ENCODE measurements at regions not wholly inside any gene's neighbourhood (a gene's known extent, or its start where the extent isn't known, plus 50 kb on each side); places are given as distances from the start of the nearest gene placed in this dataset.
"Not testable (repeated sequence)": the region's sequence is repeated elsewhere in the genome, so short reads cannot be mapped to it uniquely, and the experiment has no call there.

GRCh38 chr1:213585402-213585801, 402.4 kb upstream of the PROX1 start:
- DNase-seq (ENCODE audit: low read depth) = no peak

- no peak for DNase-seq (ENCODE audit: low read depth)
Observed at GRCh38 chr1:213585959-213586586, 401.7 kb upstream of the PROX1 start.

- DNase-seq (ENCODE audit: low read depth) = no peak
Observed at GRCh38 chr1:213586587-213586972, 401.2 kb upstream of the PROX1 start.

GRCh38 chr1:213596729-213597128, 391.0 kb upstream of the PROX1 start:
- DNase-seq (ENCODE audit: low read depth) = no peak

GRCh38 chr1:213598263-213598662, 389.5 kb upstream of the PROX1 start:
- no peak for DNase-seq (ENCODE audit: low read depth)

GRCh38 chr1:213600879-213601278, 386.9 kb upstream of the PROX1 start:
- DNase-seq (ENCODE audit: low read depth) = no peak

- DNase-seq (ENCODE audit: low read depth) = not testable (repeated sequence)
Observed at GRCh38 chr1:213601705-213602104, 386.1 kb upstream of the PROX1 start.

GRCh38 chr1:213602796-213603486, 384.8 kb upstream of the PROX1 start:
- no peak for DNase-seq (ENCODE audit: low read depth)

- no peak for DNase-seq (ENCODE audit: low read depth)
Observed at GRCh38 chr1:213604477-213604876, 383.3 kb upstream of the PROX1 start.

- DNase-seq (ENCODE audit: low read depth) = no peak
Observed at GRCh38 chr1:213605732-213606131, 382.0 kb upstream of the PROX1 start.

- no peak for DNase-seq (ENCODE audit: low read depth)
Observed at GRCh38 chr1:213606252-213606820, 381.4 kb upstream of the PROX1 start.

- DNase-seq (ENCODE audit: low read depth) = no peak
Observed at GRCh38 chr1:213613549-213613948, 374.2 kb upstream of the PROX1 start.

GRCh38 chr1:213615226-213615916, 372.4 kb upstream of the PROX1 start:
- no peak for DNase-seq (ENCODE audit: low read depth)

- no peak for DNase-seq (ENCODE audit: low read depth)
Observed at GRCh38 chr1:213617133-213617532, 370.6 kb upstream of the PROX1 start.

GRCh38 chr1:213618094-213618493, 369.7 kb upstream of the PROX1 start:
- DNase-seq (ENCODE audit: low read depth) = no peak

GRCh38 chr1:213619026-213619425, 368.7 kb upstream of the PROX1 start:
- DNase-seq (ENCODE audit: low read depth) = no peak

GRCh38 chr1:213621077-213621476, 366.7 kb upstream of the PROX1 start:
- DNase-seq (ENCODE audit: low read depth) = no peak

GRCh38 chr1:213622365-213623063, 365.3 kb upstream of the PROX1 start:
- DNase-seq (ENCODE audit: low read depth) = no peak

- DNase-seq (ENCODE audit: low read depth) = no peak
Observed at GRCh38 chr1:213623064-213623581, 364.6 kb upstream of the PROX1 start.

- DNase-seq (ENCODE audit: low read depth) = no peak
Observed at GRCh38 chr1:213623862-213624261, 363.9 kb upstream of the PROX1 start.

- DNase-seq (ENCODE audit: low read depth) = not testable (repeated sequence)
Observed at GRCh38 chr1:213636778-213637177, 351.0 kb upstream of the PROX1 start.

- no peak for DNase-seq (ENCODE audit: low read depth)
Observed at GRCh38 chr1:213641312-213641711, 346.5 kb upstream of the PROX1 start.
